GM23338 (cell line): ENCODE measurements at regions not wholly inside any gene's neighbourhood (a gene's known extent, or its start where the extent isn't known, plus 50 kb on each side); places are given as distances from the start of the nearest gene placed in this dataset.

ENCODE experiments used
- ATAC-seq: fragments of 200-7000 bp; cut with Tn5 transposase; 3 replicates; pipeline ENCODE4 v1.9.1; 2020
- DNase-seq: peaks from one replicate; pipeline ENCODE4 v3.0.0-alpha.2; 2015; ENCODE audit warnings: low spot score
- H2AFZ ChIP-seq: fragments of 200-600 bp; sonication (generic); 2 replicates; pipeline ENCODE4 v1.8.0; 2016; ENCODE audit warnings: antibody characterized with exemption, mild to moderate bottlenecking, moderate library complexity
- H3F3A ChIP-seq: fragments of 200-600 bp; sonication (generic); replicated peaks from 2 replicates; pipeline ENCODE4 v1.8.0; 2017; ENCODE audit warnings: antibody characterized with exemption, mixed run types, low read depth
- H3K27ac ChIP-seq: fragments of 200-600 bp; sonication (generic); 2 replicates; pipeline ENCODE4 v1.6.1; 2016; ENCODE audit warnings: low read depth
- H3K27me3 ChIP-seq: fragments of 200-600 bp; sonication (generic); 2 replicates; pipeline ENCODE4 v1.8.0; 2016; ENCODE audit warnings: mild to moderate bottlenecking, mixed run types, moderate library complexity; ENCODE audit not compliant: insufficient read depth
- H3K36me3 ChIP-seq: fragments of 200-600 bp; sonication (generic); 2 replicates; pipeline ENCODE4 v1.8.0; 2016; ENCODE audit warnings: mild to moderate bottlenecking; ENCODE audit not compliant: insufficient read depth
- H3K4me1 ChIP-seq: fragments of 200-600 bp; sonication (generic); 2 replicates; pipeline ENCODE4 v1.8.0; 2016; ENCODE audit warnings: mild to moderate bottlenecking, moderate library complexity; ENCODE audit not compliant: insufficient read depth
- H3K4me2 ChIP-seq: fragments of 200-600 bp; sonication (generic); 2 replicates; pipeline ENCODE4 v1.7.1; 2017; ENCODE audit warnings: mixed run types
- H3K4me3 ChIP-seq: fragments of 200-600 bp; sonication (generic); 2 replicates; pipeline ENCODE4 v1.6.1; 2016; ENCODE audit warnings: mixed run types
- H3K79me2 ChIP-seq: fragments of 200-600 bp; sonication (generic); replicated peaks from 2 replicates; pipeline ENCODE4 v1.8.0; 2017; ENCODE audit warnings: mild to moderate bottlenecking; ENCODE audit not compliant: insufficient read depth
- H3K9me2 ChIP-seq: fragments of 200-600 bp; sonication (generic); 2 replicates; pipeline ENCODE4 v1.8.0; 2017; ENCODE audit not compliant: insufficient read depth
- H4K20me1 ChIP-seq: fragments of 200-600 bp; sonication (generic); replicated peaks from 2 replicates; pipeline ENCODE4 v1.8.0; 2017; ENCODE audit warnings: mild to moderate bottlenecking; ENCODE audit not compliant: insufficient read depth
- H3K27ac Mint-ChIP-seq: 2 replicates; pipeline ENCODE4 v1.8.0; 2020; ENCODE audit warnings: inconsistent platforms, mild to moderate bottlenecking, moderate library complexity, mixed read lengths
- H3K27me3 Mint-ChIP-seq: 3 replicates; pipeline ENCODE4 v1.8.0; 2022; ENCODE audit warnings: low read depth, mild to moderate bottlenecking, moderate library complexity, mixed read lengths, inconsistent platforms; ENCODE audit not compliant: insufficient read depth, poor library complexity
- H3K36me3 Mint-ChIP-seq: 3 replicates; pipeline ENCODE4 v1.8.0; 2021; ENCODE audit warnings: low read depth, mild to moderate bottlenecking, inconsistent platforms, moderate library complexity, mixed read lengths
- H3K4me1 Mint-ChIP-seq: 3 replicates; pipeline ENCODE4 v1.8.0; 2020; ENCODE audit warnings: mild to moderate bottlenecking, inconsistent platforms, mixed read lengths
- H3K4me3 Mint-ChIP-seq: 3 replicates; pipeline ENCODE4 v1.8.0; 2021; ENCODE audit warnings: moderate library complexity, mild to moderate bottlenecking, inconsistent platforms, mixed read lengths
- H3K9me3 Mint-ChIP-seq: 3 replicates; pipeline ENCODE4 v1.8.0; 2020; ENCODE audit warnings: moderate library complexity, mild to moderate bottlenecking, inconsistent platforms, mixed read lengths
- CREB1 ChIP-seq: fragments of 250-450 bp; sonication (Bioruptor Pico); IDR thresholded peaks from 2 replicates; pipeline ENCODE4 v1.5.0; 2020; ENCODE audit warnings: low read depth, mild to moderate bottlenecking, moderate library complexity
- CTCF ChIP-seq, 2 experiments: fragments of 200-600 bp in 1 of 2; sonication (generic) in 1 of 2; conservative IDR thresholded peaks; 2 replicates each; pipeline versions ENCODE4 v1.5.1 to v1.6.1; 2016 to 2017; ENCODE audit warnings: antibody characterized with exemption in 2 of 2, low read depth in 2 of 2, mild to moderate bottlenecking in 2 of 2, moderate library complexity in 1 of 2
- ETS1 ChIP-seq: IDR thresholded peaks from 2 replicates; pipeline ENCODE4 v1.6.1; 2016; ENCODE audit warnings: antibody characterized with exemption
- EZH2 ChIP-seq: fragments of 200-600 bp; sonication (generic); IDR thresholded peaks from one replicate; pipeline ENCODE4 v1.8.0; 2017; ENCODE audit warnings: antibody characterized with exemption, mild to moderate bottlenecking, low read depth; ENCODE audit not compliant: unreplicated experiment
- EZH2phosphoT487 ChIP-seq: fragments of 200-600 bp; sonication (generic); IDR thresholded peaks from one replicate; pipeline ENCODE4 v1.8.1; 2018; ENCODE audit warnings: antibody characterized with exemption; ENCODE audit not compliant: unreplicated experiment
- JUNB ChIP-seq: IDR thresholded peaks from one replicate; pipeline ENCODE4 v1.6.1; 2016; ENCODE audit warnings: antibody characterized with exemption; ENCODE audit not compliant: unreplicated experiment
- NANOG ChIP-seq: IDR thresholded peaks from 2 replicates; pipeline ENCODE4 v1.6.1; 2016; ENCODE audit warnings: antibody characterized with exemption, borderline replicate concordance
- POLR2AphosphoS5 ChIP-seq: IDR thresholded peaks from 2 replicates; pipeline ENCODE4 v1.6.1; 2016; ENCODE audit warnings: antibody characterized with exemption, low read depth
- REST ChIP-seq: IDR thresholded peaks from one replicate; pipeline ENCODE4 v1.6.1; 2018; ENCODE audit warnings: antibody characterized with exemption; ENCODE audit not compliant: unreplicated experiment
- STAT1 ChIP-seq: IDR thresholded peaks from one replicate; pipeline ENCODE4 v1.6.1; 2016; ENCODE audit warnings: antibody characterized with exemption; ENCODE audit not compliant: unreplicated experiment
- ZNF114 ChIP-seq: fragments of 250-450 bp; sonication (Bioruptor Pico); IDR thresholded peaks from 2 replicates; pipeline ENCODE4 v1.5.0; 2020; ENCODE audit warnings: mild to moderate bottlenecking, moderate library complexity
- ZNF331 ChIP-seq: fragments of 250-450 bp; sonication (Bioruptor Pico); IDR thresholded peaks from 2 replicates; pipeline ENCODE4 v1.5.0; 2020; ENCODE audit warnings: low read depth, mild to moderate bottlenecking, moderate library complexity
- ZNF462 ChIP-seq: fragments of 250-450 bp; sonication (Bioruptor Pico); IDR thresholded peaks from 2 replicates; pipeline ENCODE4 v1.5.0; 2020; ENCODE audit warnings: mild to moderate bottlenecking, moderate library complexity

GRCh38 chr7:25333296-25333928, 105.1 kb upstream of the NPVF start:
- Histone ChIP-seq H3F3A (no peaks in the 10 kb centered on the region), H3K4me1 (no peaks in the 10 kb centered on the region), H3K36me3 (no peaks in the 10 kb centered on the region), H3K27me3 (no peaks in the 10 kb centered on the region), H3K79me2 (no peaks in the 10 kb centered on the region), H3K4me2 (no peak overlapping the region), H2AFZ (no peak overlapping the region), H3K4me3 (no peak overlapping the region), H4K20me1 (no peaks in the 10 kb centered on the region), H3K9me2 (0 out of 2 replicates have a peak, but pooled peaks cover 6% of the 10 kb centered on the region), H3K27ac (no peak overlapping the region)
- no peak overlapping the region for H3K4me3 Mint-ChIP-seq
- TF ChIP-seq ZNF114 (CRISPR knock-in tag) (no peak), ZNF331 (no peak), CREB1 (CRISPR knock-in tag) (no peak), STAT1 (no peak), CTCF (conservative IDR thresholded peaks at IDR 0.05; ENCODE audit: low read depth in 2 of 2) (no peak), POLR2AphosphoS5 (no peak), REST (no peak), ZNF462 (CRISPR knock-in tag) (no peak), EZH2 (no peak), JUNB (no peak), ETS1 (no peak), NANOG (no peak), EZH2phosphoT487 (no peak)
- ATAC-seq (no peak), DNase-seq (no peak)
- H3K27ac Mint-ChIP-seq = no peak overlapping the region
- no peaks in the 10 kb centered on the region for H3K9me3 Mint-ChIP-seq
- H3K27me3 Mint-ChIP-seq = no peaks in the 10 kb centered on the region
- no peaks in the 10 kb centered on the region for H3K36me3 Mint-ChIP-seq
- no peaks in the 10 kb centered on the region for H3K4me1 Mint-ChIP-seq
